ENCODE measurements at regions not wholly inside any gene's neighbourhood (a gene's known extent, or its start where the extent isn't known, plus 50 kb on each side); places are given as distances from the start of the nearest gene placed in this dataset.

GRCh38 chr2:238646281-238646680, 201.6 kb upstream of the TWIST2 start:
- TF ChIP-seq CTCF (conservative IDR thresholded peaks at IDR 0.05 in 1 of 2, IDR thresholded peaks at IDR 0.05 in 1 of 2; ENCODE audit: low read depth in 1 of 2, low read length in 2 of 2) (no peak), EZH2 (IDR thresholded peaks at IDR 0.05; ENCODE audit: low read length, missing control alignments) (no peak)

All from fibroblast of lung (primary cell).